ENCODE measurements at regions not wholly inside any gene's neighbourhood (a gene's known extent, or its start where the extent isn't known, plus 50 kb on each side); places are given as distances from the start of the nearest gene placed in this dataset.
"Not testable (repeated sequence)": the region's sequence is repeated elsewhere in the genome, so short reads cannot be mapped to it uniquely, and the experiment has no call there.

DNA sequence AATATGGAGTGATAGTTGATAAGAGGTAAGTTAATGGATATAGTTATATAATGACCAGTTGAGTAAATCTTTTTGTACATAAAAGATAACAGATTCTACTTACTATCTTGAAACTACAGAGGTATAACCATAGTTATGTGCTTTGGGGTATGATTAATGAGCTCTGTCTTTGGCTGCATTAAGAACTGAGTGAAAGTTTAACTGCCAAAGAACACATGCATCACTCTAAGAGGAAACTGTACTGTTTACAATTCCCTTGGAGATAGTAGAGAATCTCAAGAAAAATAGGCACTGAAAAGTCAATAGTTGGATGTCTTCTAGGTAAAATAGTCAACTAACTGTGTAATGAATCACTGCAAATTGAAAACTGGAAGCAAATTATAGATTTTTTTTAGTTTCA, 1129.5 kb downstream of the EPHA7 start:
- Mint-ChIP-seq H3K4me3 (no peak overlapping the region), H3K27me3 (no peaks in the 10 kb centered on the region), H3K36me3 (ENCODE audit: low read depth) (no peaks in the 10 kb centered on the region), H3K27ac (no peak overlapping the region), H3K4me1 (no peaks in the 10 kb centered on the region)
- no peak for DNase-seq
- no peaks in the 10 kb centered on the region for H3K9me3 ChIP-seq (ENCODE audit: control insufficient read depth, low read length, poor library complexity, severe bottlenecking)
- ATAC-seq = no peak

DNA sequence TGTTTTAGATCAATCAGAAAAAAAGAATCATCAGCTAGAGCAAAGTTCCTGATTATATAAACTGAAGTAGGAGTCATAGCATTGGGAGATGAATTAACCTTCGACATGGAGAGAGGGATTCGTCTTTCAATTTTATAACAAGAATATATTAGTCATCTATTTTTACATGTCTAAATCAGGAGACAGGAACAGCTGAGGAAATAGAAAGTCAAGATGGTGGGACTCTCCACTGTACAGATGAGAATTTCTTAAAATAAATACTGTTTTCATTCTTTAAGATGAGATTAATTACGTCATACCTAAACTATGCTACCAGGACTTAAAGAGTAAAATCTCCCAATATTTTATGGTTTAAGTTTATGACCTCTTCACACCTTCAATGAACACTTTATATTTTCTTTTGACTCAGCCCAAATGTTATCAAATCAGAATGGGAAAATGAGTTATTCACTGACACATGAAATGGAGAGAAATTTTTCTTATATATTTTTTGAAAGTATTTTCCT, 1137.7 kb downstream of the EPHA7 start:
- no peak for ATAC-seq
- no peak for DNase-seq
- Mint-ChIP-seq H3K27ac (no peak overlapping the region), H3K4me3 (no peak overlapping the region), H3K27me3 (no peaks in the 10 kb centered on the region), H3K4me1 (no peaks in the 10 kb centered on the region), H3K36me3 (ENCODE audit: low read depth) (no peaks in the 10 kb centered on the region)
- H3K9me3 ChIP-seq (ENCODE audit: control insufficient read depth, low read length, poor library complexity, severe bottlenecking) = no peaks in the 10 kb centered on the region

DNA sequence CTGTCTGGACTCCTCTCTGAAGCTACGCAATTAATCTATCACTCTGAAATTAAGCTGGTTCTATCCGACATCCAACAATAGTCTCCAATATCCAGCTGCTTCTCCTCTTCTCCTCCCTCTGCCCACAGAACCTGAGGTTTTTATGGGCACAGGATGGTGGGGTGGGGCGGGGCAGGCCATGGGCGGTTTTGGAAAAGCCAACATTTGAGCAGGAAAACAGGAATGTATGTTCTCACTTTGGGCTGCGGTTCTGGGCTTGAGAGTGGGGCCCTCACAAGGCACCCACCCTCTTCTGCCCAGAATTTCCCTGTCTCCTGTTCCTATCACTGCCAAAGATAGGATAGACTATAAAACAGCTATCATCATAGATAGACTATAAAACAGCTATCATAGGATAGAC, 1144.2 kb downstream of the EPHA7 start:
- ATAC-seq = no peak
- no peak overlapping the region for H3K27ac Mint-ChIP-seq

DNA sequence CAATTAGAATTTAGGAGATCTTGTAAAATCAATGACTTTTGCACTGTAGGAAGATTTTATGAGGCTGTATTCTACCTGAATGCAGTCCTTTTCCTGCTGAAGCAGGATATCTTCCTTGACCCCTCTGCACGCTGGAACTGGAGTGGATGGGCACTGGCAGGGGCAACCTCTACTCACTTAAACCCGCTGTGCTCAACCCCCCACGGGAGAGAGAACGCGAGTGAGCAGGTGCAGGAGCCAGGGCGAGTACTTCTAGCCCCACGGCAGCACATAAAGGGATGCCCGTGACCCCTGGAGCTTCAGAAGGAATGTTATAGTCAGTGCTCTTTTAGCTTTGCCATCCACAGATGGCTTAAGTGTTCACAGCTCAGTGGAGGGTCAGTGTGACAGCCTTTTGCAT, 1144.8 kb downstream of the EPHA7 start:
- H3K9me3 ChIP-seq (ENCODE audit: control insufficient read depth, low read length, poor library complexity, severe bottlenecking) = no peaks in the 10 kb centered on the region
- H3K36me3 Mint-ChIP-seq (ENCODE audit: low read depth) = no peaks in the 10 kb centered on the region
- H3K4me3 Mint-ChIP-seq = no peak overlapping the region
- no peaks in the 10 kb centered on the region for H3K4me1 Mint-ChIP-seq
- DNase-seq (no peak), ATAC-seq (no peak)
- no peak overlapping the region for H3K27ac Mint-ChIP-seq
- no peaks in the 10 kb centered on the region for H3K27me3 Mint-ChIP-seq

More for the DNA sequence above, 1144.2 kb downstream of the EPHA7 start:
- H3K27me3 Mint-ChIP-seq = no peaks in the 10 kb centered on the region
- no peak overlapping the region for H3K4me3 Mint-ChIP-seq
- H3K36me3 Mint-ChIP-seq (ENCODE audit: low read depth) = no peaks in the 10 kb centered on the region
- H3K9me3 ChIP-seq (ENCODE audit: control insufficient read depth, low read length, poor library complexity, severe bottlenecking) = no peaks in the 10 kb centered on the region
- H3K4me1 Mint-ChIP-seq = no peaks in the 10 kb centered on the region
- DNase-seq = no peak

DNA sequence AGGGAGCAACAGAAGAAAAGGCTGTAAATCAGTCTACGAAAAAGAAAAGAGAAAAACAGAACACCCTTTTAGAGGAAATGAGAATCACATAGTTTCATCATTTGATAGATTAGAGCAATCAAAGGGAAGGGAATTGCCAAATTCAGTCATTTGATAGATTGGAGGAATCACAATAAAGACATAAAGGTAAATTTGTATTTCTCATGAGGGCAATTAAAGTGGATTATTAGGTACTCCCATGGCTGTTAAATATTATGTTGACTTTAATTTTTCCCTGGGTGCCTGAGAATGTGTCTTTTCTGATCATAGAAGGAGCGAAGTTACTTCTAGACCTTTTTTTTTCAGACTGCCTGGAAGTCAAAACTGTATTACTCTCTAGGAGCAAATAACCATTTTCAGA, 1145.7 kb downstream of the EPHA7 start:
- H3K27me3 Mint-ChIP-seq = no peaks in the 10 kb centered on the region
- no peak overlapping the region for H3K27ac Mint-ChIP-seq
- H3K9me3 ChIP-seq (ENCODE audit: control insufficient read depth, low read length, poor library complexity, severe bottlenecking) = no peaks in the 10 kb centered on the region
- DNase-seq (no peak), ATAC-seq (no peak)
- H3K4me3 Mint-ChIP-seq = no peak overlapping the region
- H3K36me3 Mint-ChIP-seq (ENCODE audit: low read depth) = no peaks in the 10 kb centered on the region
- no peaks in the 10 kb centered on the region for H3K4me1 Mint-ChIP-seq

DNA sequence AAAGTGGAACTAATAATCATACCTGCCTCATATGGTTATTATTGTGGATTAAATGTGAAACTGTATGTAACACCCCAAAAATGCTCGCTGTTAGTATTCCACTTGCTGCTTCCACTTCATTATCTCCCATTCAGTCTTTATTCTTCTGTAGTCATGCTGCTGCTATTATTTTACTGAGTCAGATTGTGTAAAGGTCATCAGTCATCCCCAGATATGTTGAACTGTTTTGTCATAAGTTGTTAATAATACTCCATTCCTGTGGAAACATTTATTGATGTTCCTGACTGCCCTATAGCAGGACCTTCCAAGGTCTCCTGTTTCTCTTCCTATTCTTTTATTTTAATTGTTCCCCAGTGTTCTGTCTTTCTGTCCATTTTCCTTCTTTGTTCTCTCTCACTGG, 1148.3 kb downstream of the EPHA7 start:
- no peak for ATAC-seq
- Mint-ChIP-seq H3K27me3 (no peaks in the 10 kb centered on the region), H3K36me3 (ENCODE audit: low read depth) (no peaks in the 10 kb centered on the region), H3K27ac (no peak overlapping the region), H3K4me1 (no peaks in the 10 kb centered on the region), H3K4me3 (no peak overlapping the region)
- no peaks in the 10 kb centered on the region for H3K9me3 ChIP-seq (ENCODE audit: control insufficient read depth, low read length, poor library complexity, severe bottlenecking)
- no peak for DNase-seq

DNA sequence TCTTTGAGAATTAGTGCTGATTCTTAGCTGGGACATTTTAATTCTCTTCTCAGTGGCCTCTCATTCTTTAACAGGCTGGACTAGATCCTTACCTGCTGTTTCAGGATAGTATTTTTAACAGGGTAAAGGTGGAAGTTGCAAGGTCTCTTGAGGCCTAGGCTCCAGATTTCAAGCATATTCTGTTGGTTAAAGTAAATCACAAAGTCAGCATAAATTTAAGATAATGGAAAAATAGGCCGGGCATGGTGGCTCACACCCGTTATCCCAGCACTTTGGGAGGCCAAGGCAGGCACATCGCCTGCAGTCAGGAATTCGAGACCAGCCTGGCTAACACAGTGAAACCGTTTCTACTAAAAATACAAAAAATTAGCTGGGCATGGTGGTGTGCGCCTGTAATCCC, 1149.0 kb downstream of the EPHA7 start:
- Mint-ChIP-seq H3K4me3 (no peak overlapping the region), H3K36me3 (ENCODE audit: low read depth) (no peaks in the 10 kb centered on the region), H3K27ac (no peak overlapping the region), H3K27me3 (no peaks in the 10 kb centered on the region), H3K4me1 (no peaks in the 10 kb centered on the region)
- ATAC-seq = no peak
- no peaks in the 10 kb centered on the region for H3K9me3 ChIP-seq (ENCODE audit: control insufficient read depth, low read length, poor library complexity, severe bottlenecking)
- no peak for DNase-seq

DNA sequence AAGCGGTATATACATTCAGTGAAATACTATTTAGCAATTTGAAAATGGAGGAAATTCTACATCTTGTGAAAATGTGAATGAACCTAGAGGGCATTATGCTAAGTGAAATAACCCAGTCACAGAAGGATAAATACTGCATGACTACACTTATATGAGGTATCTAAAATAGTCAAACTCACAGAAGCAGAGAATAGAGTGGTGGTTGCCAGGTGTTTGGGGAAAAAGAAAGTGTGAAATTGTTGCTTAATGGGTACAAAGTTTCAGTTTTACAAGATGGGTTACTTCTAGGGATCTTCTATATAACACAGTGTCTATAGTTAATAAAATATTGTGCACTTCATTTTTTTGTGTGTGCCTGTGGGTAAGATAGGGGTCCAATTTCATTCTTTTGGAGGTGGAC, 1152.0 kb downstream of the EPHA7 start:
- no peak for ATAC-seq

DNA sequence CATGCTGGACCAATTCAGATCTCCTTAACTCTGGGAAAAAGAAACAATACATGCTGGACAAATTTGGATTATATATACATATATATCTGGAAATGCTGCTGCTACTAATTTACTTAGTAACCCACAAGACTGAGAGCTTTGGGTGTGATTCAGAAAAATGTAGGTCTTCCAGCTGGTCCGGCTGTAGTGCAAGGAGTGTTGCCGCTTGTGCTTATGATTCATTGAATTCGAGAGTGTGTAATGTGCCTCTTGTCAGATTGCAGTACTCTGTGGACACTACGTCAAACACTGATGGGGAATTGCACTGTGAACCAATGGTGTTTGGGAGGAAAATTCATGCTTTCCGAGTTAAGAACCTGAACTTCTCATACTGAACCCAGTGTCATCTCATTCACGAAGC, 1155.5 kb downstream of the EPHA7 start:
- no peak overlapping the region for H3K4me3 Mint-ChIP-seq
- DNase-seq = no peak
- H3K36me3 Mint-ChIP-seq (ENCODE audit: low read depth) = no peaks in the 10 kb centered on the region

More for the DNA sequence above, 1152.0 kb downstream of the EPHA7 start:
- Mint-ChIP-seq H3K27me3 (no peaks in the 10 kb centered on the region), H3K4me1 (no peaks in the 10 kb centered on the region), H3K4me3 (no peak overlapping the region), H3K27ac (no peak overlapping the region), H3K36me3 (ENCODE audit: low read depth) (no peaks in the 10 kb centered on the region)
- no peak for DNase-seq
- no peaks in the 10 kb centered on the region for H3K9me3 ChIP-seq (ENCODE audit: control insufficient read depth, low read length, poor library complexity, severe bottlenecking)

DNA sequence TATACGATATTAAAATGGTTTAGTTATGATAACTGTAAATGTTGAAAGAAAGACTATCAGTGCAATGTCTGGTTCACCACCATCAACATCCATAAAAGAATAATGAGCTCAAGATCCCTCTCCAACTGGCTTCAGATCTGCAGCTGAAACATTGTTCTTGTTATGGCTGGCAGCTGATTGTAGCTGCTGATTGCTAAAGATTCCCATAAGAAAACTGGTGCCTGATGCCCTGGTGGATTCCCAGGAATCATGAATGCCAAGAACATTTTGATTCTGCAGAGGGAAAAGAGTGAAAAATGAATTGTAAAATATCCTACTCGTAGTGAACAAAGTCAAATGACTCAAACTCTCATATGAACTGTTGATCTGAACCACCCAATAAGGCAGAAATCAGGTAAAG, 1160.2 kb downstream of the EPHA7 start:
- H3K4me1 Mint-ChIP-seq = no peaks in the 10 kb centered on the region
- H3K4me3 Mint-ChIP-seq = no peak overlapping the region
- H3K36me3 Mint-ChIP-seq (ENCODE audit: low read depth) = no peaks in the 10 kb centered on the region
- H3K27me3 Mint-ChIP-seq = no peaks in the 10 kb centered on the region
- H3K27ac Mint-ChIP-seq = no peak overlapping the region
- H3K9me3 ChIP-seq (ENCODE audit: control insufficient read depth, low read length, poor library complexity, severe bottlenecking) = no peaks in the 10 kb centered on the region
- DNase-seq (no peak), ATAC-seq (no peak)

More for the DNA sequence above, 1155.5 kb downstream of the EPHA7 start:
- H3K9me3 ChIP-seq (ENCODE audit: control insufficient read depth, low read length, poor library complexity, severe bottlenecking) = no peaks in the 10 kb centered on the region
- Mint-ChIP-seq H3K27me3 (no peaks in the 10 kb centered on the region), H3K4me1 (no peaks in the 10 kb centered on the region), H3K27ac (no peak overlapping the region)
- ATAC-seq = no peak

DNA sequence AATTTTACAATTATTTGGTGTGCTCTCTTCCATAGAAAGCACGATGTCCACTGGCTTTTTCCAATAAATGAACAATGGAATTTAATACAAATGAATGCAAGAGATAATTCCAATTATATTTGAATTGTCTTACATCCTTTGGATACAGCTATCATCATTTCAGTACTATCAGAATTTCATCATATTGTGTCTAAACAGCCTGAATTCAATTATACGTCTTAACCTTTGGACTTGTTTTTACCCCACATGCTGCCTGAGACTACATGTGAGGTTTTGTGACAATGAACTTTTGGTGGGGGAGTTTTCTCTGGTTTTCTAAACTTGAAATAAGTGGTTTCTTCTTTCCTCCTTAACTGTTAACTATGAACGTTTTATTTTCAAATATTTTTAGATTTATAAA, 1176.0 kb downstream of the EPHA7 start:
- H3K27me3 Mint-ChIP-seq = no peaks in the 10 kb centered on the region
- H3K4me1 Mint-ChIP-seq = no peaks in the 10 kb centered on the region
- ATAC-seq = no peak
- H3K9me3 ChIP-seq (ENCODE audit: control insufficient read depth, low read length, poor library complexity, severe bottlenecking) = no peaks in the 10 kb centered on the region
- H3K4me3 Mint-ChIP-seq = no peak overlapping the region
- DNase-seq = no peak
- no peaks in the 10 kb centered on the region for H3K36me3 Mint-ChIP-seq (ENCODE audit: low read depth)
- no peak overlapping the region for H3K27ac Mint-ChIP-seq

DNA sequence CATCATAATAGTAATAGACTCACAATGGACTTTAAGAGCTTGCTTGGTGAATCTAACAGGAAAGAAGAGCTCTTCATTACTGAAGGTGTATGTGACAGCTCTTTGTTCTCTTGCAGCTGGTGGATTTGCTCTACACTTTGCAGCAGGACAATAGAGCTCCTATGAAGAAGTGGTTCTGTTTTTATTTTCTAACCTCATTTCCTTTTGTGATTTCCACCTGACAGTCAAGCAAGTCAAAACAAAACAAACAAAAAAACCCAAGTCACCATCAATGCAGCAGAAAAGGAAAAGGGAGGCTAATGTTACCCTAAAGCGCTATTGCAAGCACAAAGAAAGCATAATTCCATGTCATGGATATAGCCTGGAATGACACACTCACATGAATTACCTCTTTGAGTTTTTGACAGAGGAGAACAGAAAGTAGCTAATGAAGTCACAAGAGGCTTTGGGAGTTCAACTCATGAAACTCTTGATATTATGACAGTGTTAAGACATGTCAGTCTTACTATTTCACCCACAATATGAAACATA, 1188.1 kb downstream of the EPHA7 start:
- Mint-ChIP-seq H3K4me3 (no peak overlapping the region), H3K27me3 (no peaks in the 10 kb centered on the region), H3K27ac (no peak overlapping the region), H3K4me1 (no peaks in the 10 kb centered on the region), H3K36me3 (ENCODE audit: low read depth) (no peaks in the 10 kb centered on the region)
- H3K9me3 ChIP-seq (ENCODE audit: control insufficient read depth, low read length, poor library complexity, severe bottlenecking) = no peaks in the 10 kb centered on the region
- ATAC-seq = no peak
- no peak for DNase-seq

DNA sequence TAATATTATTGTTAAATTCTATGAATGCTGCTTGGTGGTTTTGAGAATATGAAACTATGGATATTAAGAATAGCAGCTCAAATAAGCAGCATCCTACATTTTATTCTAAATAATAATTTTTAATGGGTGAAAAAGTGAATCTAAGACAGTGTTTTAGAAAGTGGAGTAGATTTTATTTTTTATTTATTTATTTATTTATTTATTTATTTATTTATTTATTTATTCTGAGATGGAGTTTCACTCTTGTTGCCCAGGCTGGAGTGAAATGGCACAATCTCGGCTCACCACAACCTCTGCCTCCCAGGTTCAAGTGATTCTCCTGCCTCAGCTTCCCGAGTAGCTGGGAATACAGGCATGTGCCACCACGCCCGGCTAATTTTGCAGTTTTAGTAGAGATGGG, 1199.4 kb downstream of the EPHA7 start:
- H3K9me3 ChIP-seq (ENCODE audit: control insufficient read depth, low read length, poor library complexity, severe bottlenecking); H3K27ac Mint-ChIP-seq; H3K27me3 Mint-ChIP-seq; H3K4me1 Mint-ChIP-seq; H3K4me3 Mint-ChIP-seq; DNase-seq; ATAC-seq; H3K36me3 Mint-ChIP-seq (ENCODE audit: low read depth): not testable (repeated sequence)

DNA sequence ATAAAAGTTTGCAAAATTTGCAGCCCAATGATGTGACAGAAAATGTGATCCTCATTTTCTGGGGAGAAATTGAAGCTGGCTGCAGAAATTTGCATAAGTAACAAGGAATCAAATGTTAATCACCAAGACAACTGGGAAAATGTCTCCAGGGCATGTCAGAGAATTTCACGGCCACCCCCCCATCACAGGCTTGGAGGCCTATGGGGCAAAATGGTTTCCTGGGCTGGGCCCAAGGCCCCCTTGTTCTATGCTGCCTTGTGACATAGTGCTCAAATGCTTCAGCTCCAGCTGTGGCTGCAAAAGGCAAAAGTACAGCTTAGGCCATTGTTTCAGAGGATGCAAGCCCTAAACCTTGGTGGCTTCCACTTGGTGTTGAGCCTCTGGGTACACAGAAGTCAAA, 1202.6 kb downstream of the EPHA7 start:
- Mint-ChIP-seq H3K36me3 (ENCODE audit: low read depth) (no peaks in the 10 kb centered on the region), H3K27me3 (no peaks in the 10 kb centered on the region), H3K4me3 (no peak overlapping the region), H3K27ac (no peak overlapping the region), H3K4me1 (no peaks in the 10 kb centered on the region)
- no peaks in the 10 kb centered on the region for H3K9me3 ChIP-seq (ENCODE audit: control insufficient read depth, low read length, poor library complexity, severe bottlenecking)
- DNase-seq (no peak), ATAC-seq (no peak)
